GM12878 (cell line): ENCODE measurements at regions not wholly inside any gene's neighbourhood (a gene's known extent, or its start where the extent isn't known, plus 50 kb on each side); places are given as distances from the start of the nearest gene placed in this dataset.

Source experiments
- ATAC-seq: fragments of 200-7000 bp; cut with Tn5 transposase; 3 replicates; pipeline ENCODE4 v1.9.1; 2020; ENCODE audit warnings: mild to moderate bottlenecking, moderate library complexity
- BruUV-seq: library from RNA; stranded (reverse); fragments of 400-500 nt; replicated peaks from 2 replicates; lab custom pipeline; 2021; lab: Mats Ljungman, UMichigan
- CTCF ChIA-PET: fragments of 300-600 bp; sonication (Branson Sonifier 250); formaldehyde crosslinking; extraction: SDS; loops from one replicate; lab custom pipeline; 2021; ENCODE audit warnings: inconsistent platforms; lab: Yijun Ruan, JAX
- POLR2A ChIA-PET: fragments of 350-600 bp; formaldehyde crosslinking; extraction: SDS; loops from one replicate; lab custom pipeline; 2021; ENCODE audit warnings: inconsistent platforms; lab: Charles Lee
- RAD21 ChIA-PET: fragments of 300-600 bp; sonication (Branson Sonifier 250); formaldehyde crosslinking; loops from one replicate; lab custom pipeline; 2023; ENCODE audit warnings: antibody characterized with exemption; ENCODE audit not compliant: unreplicated experiment; lab: Charles Lee
- SMC1A ChIA-PET: fragments of 300-600 bp; sonication (Branson Sonifier 250); formaldehyde crosslinking; loops from one replicate; lab custom pipeline; 2023; ENCODE audit not compliant: unreplicated experiment, uncharacterized antibody; lab: Charles Lee
- DNase-seq: peaks from one replicate; pipeline ENCODE4 v3.0.0-alpha.2; 2011; ENCODE audit warnings: low read depth, low spot score
- FAIRE-seq: peaks from 3 replicates; lab custom pipeline; 2011; peaks lifted over from hg19 to GRCh38; lab: Jason Lieb, UNC
- H2AFZ ChIP-seq: 2 replicates; pipeline ENCODE4 v1.6.0; 2011; ENCODE audit warnings: low read depth, low read length, control low read depth; ENCODE audit not compliant: control insufficient read depth
- H3K27ac ChIP-seq: 2 replicates; pipeline ENCODE4 v1.5.1; 2011; ENCODE audit warnings: control low read depth; ENCODE audit not compliant: control insufficient read depth, insufficient read depth
- H3K27me3 ChIP-seq, 2 experiments: replicated peaks in 1 of 2; 2 replicates each; pipeline versions ENCODE4 v1.6.0 to v1.6.1; 2011; ENCODE audit warnings: low read length in 1 of 2; ENCODE audit not compliant: control insufficient read depth in 2 of 2, insufficient read depth in 2 of 2
- H3K36me3 ChIP-seq, 2 experiments: 2 replicates each; pipeline ENCODE4 v1.5.1; 2011; ENCODE audit warnings: low read length in 1 of 2; ENCODE audit not compliant: control insufficient read depth in 2 of 2, insufficient read depth in 2 of 2
- H3K4me1 ChIP-seq: 2 replicates; pipeline ENCODE4 v1.6.1; 2011; ENCODE audit warnings: mild to moderate bottlenecking, low read length, moderate library complexity, mixed read lengths; ENCODE audit not compliant: control insufficient read depth, insufficient read depth
- H3K4me2 ChIP-seq: 2 replicates; pipeline ENCODE4 v1.6.0; 2011; ENCODE audit warnings: control low read depth; ENCODE audit not compliant: control insufficient read depth, insufficient read depth
- H3K4me3 ChIP-seq: fragments of 200-600 bp; sonication (generic); 2 replicates; pipeline ENCODE4 v1.5.1; 2016
- H3K79me2 ChIP-seq: 2 replicates; pipeline ENCODE4 v1.6.0; 2011; ENCODE audit warnings: low read length; ENCODE audit not compliant: control insufficient read depth, insufficient read depth
- H3K9ac ChIP-seq: 2 replicates; pipeline ENCODE4 v1.8.0; 2011; ENCODE audit warnings: low read length, control low read depth, mixed read lengths; ENCODE audit not compliant: control insufficient read depth, insufficient read depth
- H3K9me3 ChIP-seq: replicated peaks from 3 replicates; pipeline ENCODE4 v1.5.1; 2011; ENCODE audit warnings: mild to moderate bottlenecking, low read length; ENCODE audit not compliant: control insufficient read depth, insufficient read depth
- H4K20me1 ChIP-seq: 2 replicates; pipeline ENCODE4 v1.6.0; 2011; ENCODE audit not compliant: control insufficient read depth, insufficient read depth
- NFYB ChIP-seq: IDR thresholded peaks from 2 replicates; pipeline ENCODE4 v1.6.1; 2011; ENCODE audit warnings: low read depth, mild to moderate bottlenecking, low read length, improper control_type of control experiment, moderate library complexity; ENCODE audit not compliant: insufficient read depth
- WGBS: methylation state at CpG from one replicate; pipeline ENCODE4 v1.1.6; 2016; ENCODE audit warnings: low lambda C conversion rate; ENCODE audit not compliant: insufficient replicate concordance, insufficient coverage; ENCODE audit errors: missing lambda C conversion rate; 5-methylcytosine and 5-hydroxymethylcytosine counted together
- in situ Hi-C: fragments of 300-500 bp; cut with MboI; formaldehyde crosslinking; loops from 9 replicates; pipeline ENCODE4 v1.14.3; 2018; ENCODE audit warnings: mixed read lengths
- intact Hi-C: fragments of 100-400 bp; cut with micrococcal nuclease; formaldehyde crosslinking; loops from one replicate; pipeline ENCODE4 v1.14.2; 2022; ENCODE audit not compliant: unreplicated experiment
- TF ChIP-seq, protein P1 (sequence below): fragments of 450-650 bp; IDR thresholded peaks from 2 replicates; pipeline ENCODE4 v1.6.1; 2017; ENCODE audit warnings: mild to moderate bottlenecking, moderate library complexity

DNA sequence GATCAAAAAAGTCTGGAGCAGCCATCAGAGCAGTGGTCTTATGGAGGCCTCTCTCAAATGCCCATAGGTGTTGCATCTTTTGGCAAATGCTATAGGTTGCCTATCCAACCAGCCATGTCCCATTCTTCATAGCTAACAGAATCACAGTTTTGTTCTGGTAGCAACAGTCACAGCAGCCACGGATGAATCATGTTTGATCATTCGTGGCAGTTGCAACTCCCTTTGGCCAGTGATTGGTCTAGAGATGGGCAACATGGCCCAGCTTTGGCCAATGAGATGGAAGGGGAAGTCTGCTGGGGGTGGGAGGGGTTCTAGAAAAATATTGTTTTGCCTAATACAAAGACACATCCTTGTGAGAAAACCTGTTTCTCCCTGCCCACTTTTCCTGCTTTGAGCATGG lies 50.3 kb upstream of the PPP2R3A start:
- Histone ChIP-seq H2AFZ (no peak overlapping the region), H3K27ac (no peak overlapping the region), H3K4me2 (no peak overlapping the region), H3K9me3 (no peaks in the 10 kb centered on the region), H3K79me2 (no peaks in the 10 kb centered on the region), H3K4me3 (no peak overlapping the region), H3K36me3 (no peaks in the 10 kb centered on the region), H4K20me1 (no peaks in the 10 kb centered on the region), H3K27me3 (no peaks in the 10 kb centered on the region; a peak in 1 of 4 replicates), H3K9ac (no peak overlapping the region), H3K4me1 (no peaks in the 10 kb centered on the region)
- DNase-seq (no peak), FAIRE-seq (no peak), ATAC-seq (no peak)
- in situ Hi-C loops = no loop called here
- TF ChIP-seq, protein P1, sequence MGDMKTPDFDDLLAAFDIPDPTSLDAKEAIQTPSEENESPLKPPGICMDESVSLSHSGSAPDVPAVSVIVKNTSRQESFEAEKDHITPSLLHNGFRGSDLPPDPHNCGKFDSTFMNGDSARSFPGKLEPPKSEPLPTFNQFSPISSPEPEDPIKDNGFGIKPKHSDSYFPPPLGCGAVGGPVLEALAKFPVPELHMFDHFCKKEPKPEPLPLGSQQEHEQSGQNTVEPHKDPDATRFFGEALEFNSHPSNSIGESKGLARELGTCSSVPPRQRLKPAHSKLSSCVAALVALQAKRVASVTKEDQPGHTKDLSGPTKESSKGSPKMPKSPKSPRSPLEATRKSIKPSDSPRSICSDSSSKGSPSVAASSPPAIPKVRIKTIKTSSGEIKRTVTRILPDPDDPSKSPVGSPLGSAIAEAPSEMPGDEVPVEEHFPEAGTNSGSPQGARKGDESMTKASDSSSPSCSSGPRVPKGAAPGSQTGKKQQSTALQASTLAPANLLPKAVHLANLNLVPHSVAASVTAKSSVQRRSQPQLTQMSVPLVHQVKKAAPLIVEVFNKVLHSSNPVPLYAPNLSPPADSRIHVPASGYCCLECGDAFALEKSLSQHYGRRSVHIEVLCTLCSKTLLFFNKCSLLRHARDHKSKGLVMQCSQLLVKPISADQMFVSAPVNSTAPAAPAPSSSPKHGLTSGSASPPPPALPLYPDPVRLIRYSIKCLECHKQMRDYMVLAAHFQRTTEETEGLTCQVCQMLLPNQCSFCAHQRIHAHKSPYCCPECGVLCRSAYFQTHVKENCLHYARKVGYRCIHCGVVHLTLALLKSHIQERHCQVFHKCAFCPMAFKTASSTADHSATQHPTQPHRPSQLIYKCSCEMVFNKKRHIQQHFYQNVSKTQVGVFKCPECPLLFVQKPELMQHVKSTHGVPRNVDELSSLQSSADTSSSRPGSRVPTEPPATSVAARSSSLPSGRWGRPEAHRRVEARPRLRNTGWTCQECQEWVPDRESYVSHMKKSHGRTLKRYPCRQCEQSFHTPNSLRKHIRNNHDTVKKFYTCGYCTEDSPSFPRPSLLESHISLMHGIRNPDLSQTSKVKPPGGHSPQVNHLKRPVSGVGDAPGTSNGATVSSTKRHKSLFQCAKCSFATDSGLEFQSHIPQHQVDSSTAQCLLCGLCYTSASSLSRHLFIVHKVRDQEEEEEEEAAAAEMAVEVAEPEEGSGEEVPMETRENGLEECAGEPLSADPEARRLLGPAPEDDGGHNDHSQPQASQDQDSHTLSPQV = no peak
- TF ChIP-seq NFYB = peak; percentile 69; the same call in 1 of the 2 replicates
- intact Hi-C loops = no loop called here
- no TSS peak for BruUV-seq
- ChIA-PET RAD21 (no interaction called here), POLR2A (no interaction called here), SMC1A (no interaction called here), CTCF (no interaction called here)
- WGBS = 0% methylated on average over 2 of the region's 2 CpGs
